Endothelial cell (in vitro differentiated cells): ENCODE measurements at regions not wholly inside any gene's neighbourhood (a gene's known extent, or its start where the extent isn't known, plus 50 kb on each side); places are given as distances from the start of the nearest gene placed in this dataset.

Source experiments
- DNase-seq: peaks from one replicate; pipeline ENCODE4 v3.0.0; 2021; ENCODE audit warnings: low spot score
- H3K27ac Mint-ChIP-seq: one replicate; pipeline ENCODE4 v1.8.0; 2021; ENCODE audit warnings: mixed read lengths, inconsistent platforms; ENCODE audit not compliant: unreplicated experiment
- H3K27me3 Mint-ChIP-seq: one replicate; pipeline ENCODE4 v1.8.0; 2021; ENCODE audit warnings: mild to moderate bottlenecking, moderate library complexity, mixed read lengths, inconsistent platforms; ENCODE audit not compliant: unreplicated experiment
- H3K36me3 Mint-ChIP-seq: one replicate; pipeline ENCODE4 v1.8.0; 2021; ENCODE audit warnings: mild to moderate bottlenecking, low read depth, mixed read lengths, inconsistent platforms; ENCODE audit not compliant: unreplicated experiment
- H3K4me1 Mint-ChIP-seq: one replicate; pipeline ENCODE4 v1.8.0; 2021; ENCODE audit warnings: mild to moderate bottlenecking, mixed read lengths, inconsistent platforms; ENCODE audit not compliant: unreplicated experiment
- H3K4me3 Mint-ChIP-seq: one replicate; pipeline ENCODE4 v1.8.0; 2021; ENCODE audit warnings: mild to moderate bottlenecking, mixed read lengths, inconsistent platforms; ENCODE audit not compliant: unreplicated experiment
- H3K9me3 Mint-ChIP-seq: one replicate; pipeline ENCODE4 v1.8.0; 2021; ENCODE audit warnings: mixed read lengths, inconsistent platforms; ENCODE audit not compliant: unreplicated experiment
- TF ChIP-seq, protein P1 (sequence below): fragments of 200-600 bp; sonication (generic); IDR thresholded peaks from one replicate; pipeline ENCODE4 v1.5.0; 2021; ENCODE audit warnings: antibody characterized with exemption; ENCODE audit not compliant: unreplicated experiment

DNA sequence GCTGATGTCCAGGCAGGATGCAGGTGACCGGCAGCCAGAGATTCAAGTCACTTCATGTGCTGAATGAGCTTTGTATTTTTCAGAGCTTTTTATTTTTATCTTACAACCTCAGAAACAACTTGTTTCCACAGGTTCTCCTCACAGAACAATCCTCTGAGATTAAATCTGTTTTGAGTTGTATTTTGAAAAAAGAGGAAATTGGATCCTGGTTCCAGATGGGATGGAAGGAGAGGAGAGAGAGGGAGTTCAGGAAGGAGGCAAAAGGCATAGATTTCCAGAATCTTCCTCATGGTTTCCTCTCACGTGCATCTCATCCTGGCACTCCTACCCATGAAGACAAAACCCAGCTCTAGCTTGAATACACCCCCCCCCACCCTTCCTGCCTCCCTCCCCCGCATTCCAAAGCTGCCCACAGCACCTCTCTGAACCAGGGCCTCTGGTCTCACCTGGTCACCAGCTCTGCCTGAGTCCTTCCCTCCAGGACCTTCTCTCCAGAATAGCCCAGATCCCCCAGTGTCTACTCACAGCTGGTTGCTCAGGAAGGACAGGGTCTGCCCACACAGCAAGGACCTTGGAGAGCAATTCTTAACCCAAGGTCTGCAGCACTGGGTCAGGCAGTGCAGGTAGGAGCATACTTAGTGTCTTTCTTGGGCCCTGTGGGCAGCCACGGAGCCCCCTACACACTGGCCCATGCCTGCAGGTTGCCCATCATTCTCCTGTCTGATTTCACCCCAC, 104.7 kb downstream of the ZFP36L2 start:
- DNase-seq = no peak
- H3K4me3 Mint-ChIP-seq = no peak overlapping the region
- no peaks in the 10 kb centered on the region for H3K9me3 Mint-ChIP-seq
- TF ChIP-seq, protein P1, sequence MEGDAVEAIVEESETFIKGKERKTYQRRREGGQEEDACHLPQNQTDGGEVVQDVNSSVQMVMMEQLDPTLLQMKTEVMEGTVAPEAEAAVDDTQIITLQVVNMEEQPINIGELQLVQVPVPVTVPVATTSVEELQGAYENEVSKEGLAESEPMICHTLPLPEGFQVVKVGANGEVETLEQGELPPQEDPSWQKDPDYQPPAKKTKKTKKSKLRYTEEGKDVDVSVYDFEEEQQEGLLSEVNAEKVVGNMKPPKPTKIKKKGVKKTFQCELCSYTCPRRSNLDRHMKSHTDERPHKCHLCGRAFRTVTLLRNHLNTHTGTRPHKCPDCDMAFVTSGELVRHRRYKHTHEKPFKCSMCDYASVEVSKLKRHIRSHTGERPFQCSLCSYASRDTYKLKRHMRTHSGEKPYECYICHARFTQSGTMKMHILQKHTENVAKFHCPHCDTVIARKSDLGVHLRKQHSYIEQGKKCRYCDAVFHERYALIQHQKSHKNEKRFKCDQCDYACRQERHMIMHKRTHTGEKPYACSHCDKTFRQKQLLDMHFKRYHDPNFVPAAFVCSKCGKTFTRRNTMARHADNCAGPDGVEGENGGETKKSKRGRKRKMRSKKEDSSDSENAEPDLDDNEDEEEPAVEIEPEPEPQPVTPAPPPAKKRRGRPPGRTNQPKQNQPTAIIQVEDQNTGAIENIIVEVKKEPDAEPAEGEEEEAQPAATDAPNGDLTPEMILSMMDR = no peak
- H3K4me1 Mint-ChIP-seq = peaks cover 42% of the 10 kb centered on the region
- no peak overlapping the region for H3K27ac Mint-ChIP-seq
- peaks cover 8% of the 10 kb centered on the region for H3K36me3 Mint-ChIP-seq
- peaks cover 5% of the 10 kb centered on the region for H3K27me3 Mint-ChIP-seq

DNA sequence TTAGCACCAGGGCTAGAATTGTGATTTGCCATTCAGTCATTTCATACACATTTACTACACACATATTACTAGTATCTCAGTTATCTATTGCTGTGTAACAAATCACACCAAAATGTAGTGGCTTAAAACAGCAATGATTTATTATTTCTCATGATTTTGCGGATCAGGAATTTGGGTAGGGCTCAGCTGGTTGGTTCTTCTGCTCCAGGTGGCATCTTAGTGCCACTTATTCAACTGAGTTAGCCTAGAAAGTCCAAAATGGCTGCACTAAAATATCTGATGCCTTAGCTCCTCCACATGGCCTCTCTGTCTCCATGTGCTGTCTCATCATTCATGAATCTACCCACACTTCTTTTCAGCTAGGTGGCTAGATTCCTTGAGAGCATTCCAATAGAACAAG, 107.1 kb downstream of the ZFP36L2 start:
- H3K4me3 Mint-ChIP-seq = no peak overlapping the region
- H3K36me3 Mint-ChIP-seq = peaks cover 8% of the 10 kb centered on the region
- H3K27me3 Mint-ChIP-seq = peaks cover 4% of the 10 kb centered on the region
- no peaks in the 10 kb centered on the region for H3K9me3 Mint-ChIP-seq
- TF ChIP-seq, protein P1 = no peak
- H3K27ac Mint-ChIP-seq = no peak overlapping the region
- H3K4me1 Mint-ChIP-seq = peaks cover 39% of the 10 kb centered on the region
- DNase-seq = no peak

- Mint-ChIP-seq H3K4me1 (peaks cover 44% of the 10 kb centered on the region), H3K27ac (no peak overlapping the region)
These were observed 108.8 kb downstream of the ZFP36L2 start for GRCh38 chr2:43117521-43118143.

DNA sequence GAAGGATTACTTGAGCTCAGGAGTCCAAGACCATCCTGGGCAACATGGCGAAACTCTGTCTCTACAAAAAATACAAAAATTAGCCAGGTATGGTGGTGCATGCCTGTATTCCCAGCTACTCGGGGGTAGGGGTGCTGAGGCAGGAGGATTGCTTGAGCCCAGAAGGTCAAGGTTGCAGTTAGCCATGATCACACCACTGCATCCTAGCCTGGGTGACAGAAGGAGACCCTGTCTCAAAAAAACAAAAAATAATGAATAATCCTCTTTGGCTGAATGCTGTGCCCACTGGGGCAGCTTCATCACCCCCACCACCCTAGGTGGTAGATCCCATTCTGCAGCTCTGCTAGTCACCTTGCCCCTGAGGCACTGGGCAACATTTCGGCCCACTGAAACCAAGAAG, 109.4 kb downstream of the ZFP36L2 start:
- Mint-ChIP-seq H3K4me3 (no peak overlapping the region), H3K9me3 (no peaks in the 10 kb centered on the region), H3K27me3 (peaks cover 4% of the 10 kb centered on the region), H3K27ac (no peak overlapping the region), H3K4me1 (peaks cover 39% of the 10 kb centered on the region), H3K36me3 (peaks cover 8% of the 10 kb centered on the region)
- no peak for DNase-seq
- TF ChIP-seq, protein P1 = no peak

More at GRCh38 chr2:43117521-43118143, 108.8 kb downstream of the ZFP36L2 start:
- TF ChIP-seq, protein P1 = no peak
- no peak for DNase-seq
- no peak overlapping the region for H3K4me3 Mint-ChIP-seq
- H3K9me3 Mint-ChIP-seq = no peaks in the 10 kb centered on the region
- H3K27me3 Mint-ChIP-seq = peaks cover 4% of the 10 kb centered on the region
- peaks cover 8% of the 10 kb centered on the region for H3K36me3 Mint-ChIP-seq

DNA sequence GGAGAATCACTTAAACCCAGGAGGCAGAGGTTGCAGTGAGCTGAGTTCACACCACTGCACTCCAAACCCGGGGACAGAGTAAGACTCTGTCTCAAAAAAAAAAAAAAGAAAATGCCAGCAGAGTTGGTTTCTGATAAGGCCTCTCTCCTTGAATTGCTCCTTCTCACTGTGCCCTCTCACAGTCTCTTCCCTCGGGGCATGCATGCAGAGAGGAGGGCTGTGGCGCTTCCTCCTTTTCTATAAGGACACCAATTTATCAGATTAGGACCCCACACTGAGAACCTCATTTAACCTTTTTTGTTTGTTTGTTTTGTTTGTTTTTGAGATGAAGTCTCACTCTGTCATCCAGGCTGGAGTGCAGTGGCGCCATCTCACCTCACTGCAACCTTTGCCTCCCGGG, 110.5 kb downstream of the ZFP36L2 start:
- Mint-ChIP-seq H3K4me3 (no peak overlapping the region), H3K27me3 (peaks cover 6% of the 10 kb centered on the region), H3K9me3 (no peaks in the 10 kb centered on the region), H3K4me1 (peaks cover 29% of the 10 kb centered on the region), H3K36me3 (peaks cover 8% of the 10 kb centered on the region), H3K27ac (no peak overlapping the region)
- DNase-seq = no peak
- TF ChIP-seq, protein P1 = no peak
